ENCODE measurements at regions not wholly inside any gene's neighbourhood (a gene's known extent, or its start where the extent isn't known, plus 50 kb on each side); places are given as distances from the start of the nearest gene placed in this dataset.
A peak's percentile ranks its signal among the peaks of the same experiment; 100 is the strongest.

- Mint-ChIP-seq H3K4me1 (no peaks in the 10 kb centered on the region), H3K27ac (no peak overlapping the region), H3K9me3 (peaks cover 4 to 24% (median 17%) of the 10 kb centered on the region in 7 donors), H3K27me3 (peaks cover 0 to 8% (median 6%) of the 10 kb centered on the region in 3 donors), H3K36me3 (peaks cover 0 to 11% of the 10 kb centered on the region in 2 donors), H3K4me3 (no peak overlapping the region)
- ATAC-seq (ENCODE audit: low read depth in 2 of 2) (no peak), DNase-seq (no peak)
These were observed 519.5 kb upstream of the DAB1 start for GRCh38 chr1:57943365-57943764.

GRCh38 chr1:57934745-57935144, 510.9 kb upstream of the DAB1 start:
- H3K27ac Mint-ChIP-seq = no peak overlapping the region
- no peaks in the 10 kb centered on the region for H3K4me1 Mint-ChIP-seq
- H3K9me3 Mint-ChIP-seq = peaks cover 4 to 17% (median 10%) of the 10 kb centered on the region in 7 donors
- DNase-seq (no peak), ATAC-seq (ENCODE audit: low read depth in 2 of 2) (no peak)
- peaks cover 0 to 26% (median 4%) of the 10 kb centered on the region in 3 donors for H3K27me3 Mint-ChIP-seq
- H3K36me3 Mint-ChIP-seq = peaks cover 0 to 11% of the 10 kb centered on the region in 2 donors
- H3K4me3 Mint-ChIP-seq = no peak overlapping the region

- Mint-ChIP-seq H3K4me3 (no peak overlapping the region), H3K27me3 (peaks cover 0 to 5% (median under 1%) of the 10 kb centered on the region in 3 donors), H3K9me3 (peaks cover 0 to 2% (median 0%) of the 10 kb centered on the region in 7 donors), H3K27ac (no peak overlapping the region), H3K36me3 (no peaks in the 10 kb centered on the region), H3K4me1 (no peaks in the 10 kb centered on the region)
- DNase-seq = no peak
- no peak for ATAC-seq (ENCODE audit: low read depth in 2 of 2)
These were observed 503.1 kb upstream of the DAB1 start for GRCh38 chr1:57927003-57927402.

GRCh38 chr1:57926025-57926552, 502.2 kb upstream of the DAB1 start:
- Mint-ChIP-seq H3K36me3 (no peaks in the 10 kb centered on the region), H3K27me3 (peaks cover 0 to 11% (median 4%) of the 10 kb centered on the region in 3 donors), H3K4me3 (no peak overlapping the region), H3K9me3 (peaks cover 0 to 5% (median 0%) of the 10 kb centered on the region in 7 donors), H3K4me1 (no peaks in the 10 kb centered on the region), H3K27ac (no peak overlapping the region)
- ATAC-seq (ENCODE audit: low read depth in 2 of 2) = no peak
- no peak for DNase-seq

- H3K36me3 Mint-ChIP-seq = no peaks in the 10 kb centered on the region
- H3K4me1 Mint-ChIP-seq = no peaks in the 10 kb centered on the region
- H3K9me3 Mint-ChIP-seq = peaks cover 0 to 5% (median 0%) of the 10 kb centered on the region in 7 donors
These were observed 501.4 kb upstream of the DAB1 start for GRCh38 chr1:57925226-57925625.

GRCh38 chr1:57922130-57922529, 498.3 kb upstream of the DAB1 start:
- DNase-seq (no peak), ATAC-seq (ENCODE audit: low read depth in 2 of 2) (no peak)
- Mint-ChIP-seq H3K4me1 (no peaks in the 10 kb centered on the region), H3K9me3 (peaks cover 0 to 5% (median 0%) of the 10 kb centered on the region in 7 donors), H3K36me3 (no peaks in the 10 kb centered on the region), H3K27ac (peak overlapping the region in 1 of 6 donors; percentile 63), H3K27me3 (peaks cover 0 to 11% (median 9%) of the 10 kb centered on the region in 3 donors), H3K4me3 (no peak overlapping the region)

More at GRCh38 chr1:57925226-57925625, 501.4 kb upstream of the DAB1 start:
- Mint-ChIP-seq H3K27ac (no peak overlapping the region), H3K4me3 (no peak overlapping the region), H3K27me3 (peaks cover 0 to 11% (median 4%) of the 10 kb centered on the region in 3 donors)
- no peak for ATAC-seq (ENCODE audit: low read depth in 2 of 2)
- DNase-seq = no peak

GRCh38 chr1:57916041-57916440, 492.2 kb upstream of the DAB1 start:
- ATAC-seq (ENCODE audit: low read depth in 2 of 2) (no peak), DNase-seq (no peak)
- Mint-ChIP-seq H3K27ac (no peak overlapping the region), H3K4me1 (no peaks in the 10 kb centered on the region), H3K9me3 (peaks cover 0 to 8% (median 5%) of the 10 kb centered on the region in 7 donors), H3K36me3 (no peaks in the 10 kb centered on the region), H3K4me3 (no peak overlapping the region), H3K27me3 (peaks cover 0 to 4% (median 0%) of the 10 kb centered on the region in 3 donors)

- no peaks in the 10 kb centered on the region for H3K4me1 Mint-ChIP-seq
- H3K27me3 Mint-ChIP-seq = no peaks in the 10 kb centered on the region
- DNase-seq (no peak), ATAC-seq (ENCODE audit: low read depth in 2 of 2) (no peak)
- no peaks in the 10 kb centered on the region for H3K36me3 Mint-ChIP-seq
- no peak overlapping the region for H3K4me3 Mint-ChIP-seq
- peaks cover 0 to 8% (median 5%) of the 10 kb centered on the region in 7 donors for H3K9me3 Mint-ChIP-seq
- H3K27ac Mint-ChIP-seq = no peak overlapping the region
These were observed 487.6 kb upstream of the DAB1 start for GRCh38 chr1:57911427-57911826.

- no peaks in the 10 kb centered on the region for H3K4me1 Mint-ChIP-seq
- no peaks in the 10 kb centered on the region for H3K36me3 Mint-ChIP-seq
- H3K27ac Mint-ChIP-seq = no peak overlapping the region
- peaks cover 0 to 8% (median 5%) of the 10 kb centered on the region in 7 donors for H3K9me3 Mint-ChIP-seq
- ATAC-seq (ENCODE audit: low read depth in 2 of 2) (no peak), DNase-seq (no peak)
- H3K27me3 Mint-ChIP-seq = no peaks in the 10 kb centered on the region
- no peak overlapping the region for H3K4me3 Mint-ChIP-seq
These were observed 486.9 kb upstream of the DAB1 start for GRCh38 chr1:57910782-57911181.

- Mint-ChIP-seq H3K9me3 (peaks cover 0 to 8% (median 3%) of the 10 kb centered on the region in 7 donors), H3K36me3 (no peaks in the 10 kb centered on the region), H3K27me3 (no peaks in the 10 kb centered on the region), H3K4me3 (no peak overlapping the region), H3K27ac (no peak overlapping the region), H3K4me1 (no peaks in the 10 kb centered on the region)
- ATAC-seq (ENCODE audit: low read depth in 2 of 2) (no peak), DNase-seq (no peak)
These were observed 486.4 kb upstream of the DAB1 start for GRCh38 chr1:57910305-57910704.

- Mint-ChIP-seq H3K4me3 (no peak overlapping the region), H3K9me3 (peaks cover 0 to 8% (median 0%) of the 10 kb centered on the region in 7 donors), H3K4me1 (no peaks in the 10 kb centered on the region), H3K27ac (no peak overlapping the region), H3K27me3 (no peaks in the 10 kb centered on the region), H3K36me3 (no peaks in the 10 kb centered on the region)
- DNase-seq (no peak), ATAC-seq (ENCODE audit: low read depth in 2 of 2) (no peak)
These were observed 484.5 kb upstream of the DAB1 start for GRCh38 chr1:57908147-57908890.

GRCh38 chr1:57901208-57901919, 477.5 kb upstream of the DAB1 start:
- Mint-ChIP-seq H3K9me3 (no peaks in the 10 kb centered on the region), H3K27ac (no peak overlapping the region), H3K36me3 (no peaks in the 10 kb centered on the region), H3K4me1 (no peaks in the 10 kb centered on the region), H3K27me3 (no peaks in the 10 kb centered on the region), H3K4me3 (no peak overlapping the region)
- no peak for ATAC-seq (ENCODE audit: low read depth in 2 of 2)
- DNase-seq = no peak

- Mint-ChIP-seq H3K36me3 (no peaks in the 10 kb centered on the region), H3K27me3 (peaks cover 0 to 9% (median 0%) of the 10 kb centered on the region in 3 donors), H3K27ac (no peak overlapping the region), H3K9me3 (no peaks in the 10 kb centered on the region), H3K4me3 (no peak overlapping the region), H3K4me1 (no peaks in the 10 kb centered on the region)
- DNase-seq (no peak), ATAC-seq (ENCODE audit: low read depth in 2 of 2) (no peak)
These were observed 474.7 kb upstream of the DAB1 start for GRCh38 chr1:57898531-57898930.

- DNase-seq (no peak), ATAC-seq (ENCODE audit: low read depth in 2 of 2) (no peak)
- Mint-ChIP-seq H3K27ac (no peak overlapping the region), H3K36me3 (no peaks in the 10 kb centered on the region), H3K27me3 (peaks cover 0 to 9% (median 0%) of the 10 kb centered on the region in 3 donors), H3K4me1 (no peaks in the 10 kb centered on the region), H3K9me3 (peaks cover 0 to 2% (median 0%) of the 10 kb centered on the region in 7 donors), H3K4me3 (no peak overlapping the region)
These were observed 473.7 kb upstream of the DAB1 start for GRCh38 chr1:57897581-57897980.
